GM13976 (cell line): ENCODE measurements at regions not wholly inside any gene's neighbourhood (a gene's known extent, or its start where the extent isn't known, plus 50 kb on each side); places are given as distances from the start of the nearest gene placed in this dataset.

ENCODE experiments used
- DNase-seq: peaks from one replicate; pipeline ENCODE4 v3.0.0; 2012; ENCODE audit warnings: low spot score
- CTCF ChIP-seq: IDR thresholded peaks from 2 replicates; pipeline ENCODE4 v1.5.1; 2012; ENCODE audit warnings: borderline replicate concordance, mild to moderate bottlenecking; ENCODE audit not compliant: insufficient read depth; ENCODE audit errors: extremely low read depth, missing control alignments, control extremely low read depth
- in situ Hi-C: fragments of 300-500 bp; cut with MboI; formaldehyde crosslinking; loops from one replicate; pipeline ENCODE4 v1.12.0; 2022; ENCODE audit warnings: low sequenced_read_pairs, mixed read lengths, inconsistent platforms; ENCODE audit not compliant: unreplicated experiment

GRCh38 chr20:56796345-56796744 is 167.2 kb downstream of the TFAP2C start:
- TF ChIP-seq CTCF: no peak
- DNase-seq: no peak
- in situ Hi-C loops: no loop called here

- DNase-seq: no peak
- in situ Hi-C loops: no loop called here
- no peak for TF ChIP-seq CTCF
Measured at GRCh38 chr20:56797023-56797422, 167.9 kb downstream of the TFAP2C start.

GRCh38 chr20:56798634-56799033 is 169.5 kb downstream of the TFAP2C start:
- in situ Hi-C loops: no loop called here
- DNase-seq: no peak
- no peak for TF ChIP-seq CTCF

- no peak for TF ChIP-seq CTCF
- in situ Hi-C loops: no loop called here
- no peak for DNase-seq
Measured at GRCh38 chr20:56799187-56799586, 170.1 kb downstream of the TFAP2C start.

GRCh38 chr20:56800088-56800487 is 171.0 kb downstream of the TFAP2C start:
- in situ Hi-C loops: no loop called here
- DNase-seq: no peak
- TF ChIP-seq CTCF: no peak

- TF ChIP-seq CTCF: no peak
- DNase-seq: no peak
- in situ Hi-C loops: no loop called here
Measured at GRCh38 chr20:56801971-56802755, 173.1 kb downstream of the TFAP2C start.
